DOHH2 (cell line): ENCODE measurements at regions not wholly inside any gene's neighbourhood (a gene's known extent, or its start where the extent isn't known, plus 50 kb on each side); places are given as distances from the start of the nearest gene placed in this dataset.

Experiments
- H3F3A ChIP-seq: fragments of 200-600 bp; sonication (generic), shearing (Covaris generic); 2 replicates; pipeline ENCODE4 v1.6.0; 2016; ENCODE audit warnings: antibody characterized with exemption, mild to moderate bottlenecking; ENCODE audit not compliant: control insufficient read depth, insufficient read depth
- H3K27ac ChIP-seq: fragments of 200-600 bp; sonication (generic); 2 replicates; pipeline ENCODE4 v1.5.1; 2014; ENCODE audit warnings: low read depth, mild to moderate bottlenecking, low read length, moderate library complexity
- H3K27me3 ChIP-seq: fragments of 200-600 bp; sonication (generic); 2 replicates; pipeline ENCODE4 v1.6.1; 2014; ENCODE audit warnings: mild to moderate bottlenecking, low read length, mixed read lengths; ENCODE audit not compliant: control insufficient read depth
- H3K36me3 ChIP-seq: fragments of 200-600 bp; sonication (generic); 2 replicates; pipeline ENCODE4 v1.6.1; 2014; ENCODE audit warnings: mild to moderate bottlenecking, low read length, moderate library complexity, mixed read lengths; ENCODE audit not compliant: control insufficient read depth
- H3K4me1 ChIP-seq: fragments of 200-600 bp; sonication (generic); 2 replicates; pipeline ENCODE4 v1.6.1; 2014; ENCODE audit warnings: mild to moderate bottlenecking, low read length, mixed read lengths; ENCODE audit not compliant: control insufficient read depth
- H3K4me2 ChIP-seq: fragments of 200-600 bp; sonication (generic); 2 replicates; pipeline ENCODE4 v1.6.0; 2014; ENCODE audit warnings: mild to moderate bottlenecking, low read length, moderate library complexity
- H3K4me3 ChIP-seq: fragments of 200-600 bp; sonication (generic); 2 replicates; pipeline ENCODE4 v1.5.1; 2014; ENCODE audit warnings: mild to moderate bottlenecking, low read length, mixed read lengths
- H3K79me2 ChIP-seq: fragments of 200-600 bp; sonication (generic); 2 replicates; pipeline ENCODE4 v1.6.1; 2014; ENCODE audit warnings: mild to moderate bottlenecking, low read length, mixed read lengths; ENCODE audit not compliant: control insufficient read depth
- H3K9me2 ChIP-seq: fragments of 200-600 bp; sonication (generic); replicated peaks from 2 replicates; pipeline ENCODE4 v1.6.1; 2014; ENCODE audit warnings: mild to moderate bottlenecking, low read length, mixed read lengths; ENCODE audit not compliant: control insufficient read depth
- H3K9me3 ChIP-seq: fragments of 200-600 bp; sonication (generic); 2 replicates; pipeline ENCODE4 v1.6.1; 2014; ENCODE audit warnings: antibody characterized with exemption, low read length, mixed read lengths; ENCODE audit not compliant: control insufficient read depth, insufficient read depth
- H4K20me1 ChIP-seq: fragments of 200-600 bp; sonication (generic); 2 replicates; pipeline ENCODE4 v1.6.0; 2014; ENCODE audit warnings: low read depth, mild to moderate bottlenecking, antibody characterized with exemption, low read length, moderate library complexity; ENCODE audit not compliant: control insufficient read depth, insufficient read depth
- CTCF ChIP-seq: fragments of 200-600 bp; sonication (generic); IDR thresholded peaks from one replicate; pipeline ENCODE4 v1.5.1; 2014; ENCODE audit warnings: antibody characterized with exemption, mild to moderate bottlenecking, low read depth, low read length; ENCODE audit not compliant: poor library complexity, severe bottlenecking
- EZH2phosphoT487 ChIP-seq: fragments of 200-600 bp; sonication (generic); IDR thresholded peaks from 2 replicates; pipeline ENCODE4 v1.6.1; 2017; ENCODE audit warnings: borderline replicate concordance, mild to moderate bottlenecking, antibody characterized with exemption, low read length, moderate library complexity, mixed read lengths

- Histone ChIP-seq H3K4me3 (no peak overlapping the region), H3F3A (no peaks in the 10 kb centered on the region), H3K4me1 (no peaks in the 10 kb centered on the region), H3K36me3 (no peaks in the 10 kb centered on the region), H3K9me2 (no peaks in the 10 kb centered on the region), H3K79me2 (no peaks in the 10 kb centered on the region), H3K4me2 (no peak overlapping the region), H3K27me3 (no peaks in the 10 kb centered on the region), H3K9me3 (no peaks in the 10 kb centered on the region), H3K27ac (no peak overlapping the region), H4K20me1 (no peaks in the 10 kb centered on the region)
- TF ChIP-seq EZH2phosphoT487 (no peak), CTCF (no peak)
Observed at GRCh38 chr13:72585254-72585653, 142.2 kb downstream of the MZT1 start.

GRCh38 chr13:72571191-72571590, 156.2 kb downstream of the MZT1 start:
- no peaks in the 10 kb centered on the region for H3K36me3 ChIP-seq
- no peak overlapping the region for H3K4me2 ChIP-seq
- no peak overlapping the region for H3K4me3 ChIP-seq
- H3K27me3 ChIP-seq: no peaks in the 10 kb centered on the region
- H3K79me2 ChIP-seq: no peaks in the 10 kb centered on the region
- no peaks in the 10 kb centered on the region for H3K9me3 ChIP-seq
- TF ChIP-seq EZH2phosphoT487 (no peak), CTCF (no peak)
- H3K9me2 ChIP-seq: no peaks in the 10 kb centered on the region
- no peaks in the 10 kb centered on the region for H3F3A ChIP-seq
- H4K20me1 ChIP-seq: no peaks in the 10 kb centered on the region
- no peaks in the 10 kb centered on the region for H3K4me1 ChIP-seq
- no peak overlapping the region for H3K27ac ChIP-seq

GRCh38 chr13:72570019-72570418, 157.4 kb downstream of the MZT1 start:
- Histone ChIP-seq H4K20me1 (no peaks in the 10 kb centered on the region), H3K4me2 (no peak overlapping the region), H3K4me3 (no peak overlapping the region), H3K27me3 (no peaks in the 10 kb centered on the region), H3F3A (no peaks in the 10 kb centered on the region), H3K4me1 (no peaks in the 10 kb centered on the region), H3K9me2 (no peaks in the 10 kb centered on the region), H3K9me3 (no peaks in the 10 kb centered on the region), H3K36me3 (no peaks in the 10 kb centered on the region), H3K27ac (no peak overlapping the region), H3K79me2 (no peaks in the 10 kb centered on the region)
- no peak for TF ChIP-seq CTCF
- no peak for TF ChIP-seq EZH2phosphoT487

- H3K79me2 ChIP-seq: no peaks in the 10 kb centered on the region
- H3K4me2 ChIP-seq: no peak overlapping the region
- no peaks in the 10 kb centered on the region for H3K36me3 ChIP-seq
- no peak for TF ChIP-seq EZH2phosphoT487
- no peak for TF ChIP-seq CTCF
- H3F3A ChIP-seq: no peaks in the 10 kb centered on the region
- H3K27me3 ChIP-seq: no peaks in the 10 kb centered on the region
- H3K9me3 ChIP-seq: no peaks in the 10 kb centered on the region
- H4K20me1 ChIP-seq: no peaks in the 10 kb centered on the region
- no peaks in the 10 kb centered on the region for H3K9me2 ChIP-seq
- H3K27ac ChIP-seq: no peak overlapping the region
- no peaks in the 10 kb centered on the region for H3K4me1 ChIP-seq
- H3K4me3 ChIP-seq: no peak overlapping the region
Observed at GRCh38 chr13:72567566-72567965, 159.9 kb downstream of the MZT1 start.
